Stimulated activated naive CD8-positive, alpha-beta T cell treated with anti-CD3 and anti-CD28 coated beads, Interleukin-15, Interleukin-2, amounts not matched to agents 100 U/mL and 50 U/mL, for 24 hours (primary cell): ENCODE measurements at regions not wholly inside any gene's neighbourhood (a gene's known extent, or its start where the extent isn't known, plus 50 kb on each side); places are given as distances from the start of the nearest gene placed in this dataset.

Source experiments
- ATAC-seq: fragments of 150-1000 bp; cut with Tn5 transposase; one replicate; pipeline ENCODE4 v1.10.0; 2021
- DNase-seq: peaks from one replicate; pipeline ENCODE4 v3.0.0; 2021

GRCh38 chr4:14800977-14801376 lies 201.3 kb upstream of the CPEB2 start:
- ATAC-seq (no peak), DNase-seq (no peak)

GRCh38 chr4:14802596-14802995 lies 199.7 kb upstream of the CPEB2 start:
- ATAC-seq: no peak
- DNase-seq: no peak

- DNase-seq (no peak), ATAC-seq (no peak)
These were observed 194.4 kb upstream of the CPEB2 start for GRCh38 chr4:14807856-14808255.

- no peak for DNase-seq
- no peak for ATAC-seq
These were observed 193.1 kb upstream of the CPEB2 start for GRCh38 chr4:14809203-14809602.

- no peak for ATAC-seq
These were observed 192.2 kb upstream of the CPEB2 start for GRCh38 chr4:14810121-14810520.

GRCh38 chr4:14810568-14810967 lies 191.7 kb upstream of the CPEB2 start:
- no peak for ATAC-seq
- DNase-seq: no peak

More at GRCh38 chr4:14810121-14810520, 192.2 kb upstream of the CPEB2 start:
- no peak for DNase-seq

- ATAC-seq: no peak
- DNase-seq: no peak
These were observed 190.2 kb upstream of the CPEB2 start for GRCh38 chr4:14812101-14812500.

- DNase-seq (no peak), ATAC-seq (no peak)
These were observed 185.5 kb upstream of the CPEB2 start for GRCh38 chr4:14816623-14817261.

GRCh38 chr4:14824189-14824588 lies 178.1 kb upstream of the CPEB2 start:
- ATAC-seq (no peak), DNase-seq (no peak)

- DNase-seq: no peak
- no peak for ATAC-seq
These were observed 175.2 kb upstream of the CPEB2 start for GRCh38 chr4:14827111-14827510.

- DNase-seq (no peak), ATAC-seq (no peak)
These were observed 172.5 kb upstream of the CPEB2 start for GRCh38 chr4:14829795-14830194.

- no peak for ATAC-seq
- no peak for DNase-seq
These were observed 170.9 kb upstream of the CPEB2 start for GRCh38 chr4:14831416-14831815.

- ATAC-seq (no peak), DNase-seq (no peak)
These were observed 169.2 kb upstream of the CPEB2 start for GRCh38 chr4:14833053-14833452.

GRCh38 chr4:14834382-14834781 lies 167.9 kb upstream of the CPEB2 start:
- no peak for DNase-seq
- ATAC-seq: no peak

- DNase-seq: no peak
- no peak for ATAC-seq
These were observed 167.0 kb upstream of the CPEB2 start for GRCh38 chr4:14835288-14835687.

- ATAC-seq (no peak), DNase-seq (no peak)
These were observed 166.4 kb upstream of the CPEB2 start for GRCh38 chr4:14835708-14836425.

GRCh38 chr4:14837860-14838259 lies 164.4 kb upstream of the CPEB2 start:
- DNase-seq: no peak
- ATAC-seq: peak; percentile 36

- DNase-seq (no peak), ATAC-seq (no peak)
These were observed 160.2 kb upstream of the CPEB2 start for GRCh38 chr4:14841801-14842768.

GRCh38 chr4:14842964-14843630 lies 159.2 kb upstream of the CPEB2 start:
- ATAC-seq (peak; percentile 42), DNase-seq (no peak)

- ATAC-seq: no peak
- no peak for DNase-seq
These were observed 158.2 kb upstream of the CPEB2 start for GRCh38 chr4:14844061-14844460.

GRCh38 chr4:14848229-14848628 lies 154.1 kb upstream of the CPEB2 start:
- no peak for ATAC-seq

GRCh38 chr4:14850455-14851097 lies 151.7 kb upstream of the CPEB2 start:
- DNase-seq (no peak), ATAC-seq (no peak)

More at GRCh38 chr4:14848229-14848628, 154.1 kb upstream of the CPEB2 start:
- DNase-seq: no peak
